HCT116 (cell line): ENCODE measurements at regions not wholly inside any gene's neighbourhood (a gene's known extent, or its start where the extent isn't known, plus 50 kb on each side); places are given as distances from the start of the nearest gene placed in this dataset.

Experiments
- ATAC-seq: fragments of 200-7000 bp; cut with Tn5 transposase; 2 replicates; pipeline ENCODE4 v1.9.1; 2020; ENCODE audit warnings: mild to moderate bottlenecking, moderate library complexity
- BruUV-seq: library from RNA; stranded (reverse); fragments of 400-500 nt; replicated peaks from 2 replicates; lab custom pipeline; 2021; lab: Mats Ljungman, UMichigan
- CTCF ChIA-PET: fragments of 300-600 bp; sonication (Branson Sonifier 250); formaldehyde crosslinking; loops from one replicate; lab custom pipeline; 2021; ENCODE audit warnings: antibody characterized with exemption; lab: Charles Lee
- POLR2A ChIA-PET: fragments of 300-600, 350-600 bp; sonication (Branson Sonifier 250); formaldehyde crosslinking; loops from one replicate; lab custom pipeline; 2021; ENCODE audit warnings: antibody characterized with exemption; lab: Charles Lee
- RAD21 ChIA-PET, 2 experiments: fragments of 300-600 bp; sonication (Branson Sonifier 250); formaldehyde crosslinking; loops; one replicate each; lab custom pipeline; 2023; ENCODE audit warnings: low total read pairs in 2 of 2; ENCODE audit not compliant: uncharacterized antibody in 2 of 2, unreplicated experiment in 2 of 2, low non-redundant PET in 1 of 2; lab: Charles Lee
- DNase-seq: peaks from one replicate; pipeline ENCODE4 v3.0.0-alpha.2; 2010; ENCODE audit warnings: low read depth, low spot score
- H2AFZ ChIP-seq: fragments of 200-600 bp; shearing (Covaris generic), sonication (generic); 2 replicates; pipeline ENCODE4 v1.6.1; 2017; ENCODE audit warnings: low read depth, mixed run types, mixed read lengths, antibody characterized with exemption, low read length; ENCODE audit not compliant: poor library complexity, severe bottlenecking
- H3K27ac ChIP-seq: 2 replicates; pipeline ENCODE4 v1.5.1; 2012; ENCODE audit warnings: low read depth, low read length
- H3K27me3 ChIP-seq: fragments of 200-600 bp; sonication (generic); 2 replicates; pipeline ENCODE4 v1.6.1; 2016; ENCODE audit warnings: mixed run types, low read length, mixed read lengths; ENCODE audit not compliant: insufficient read depth
- H3K36me3 ChIP-seq, 2 experiments: fragments of 200-500 bp in 1 of 2; fragments of 200-600 bp in 1 of 2; sonication (Bioruptor generic) in 1 of 2; sonication (generic) in 1 of 2; 2 replicates each; pipeline versions ENCODE4 v1.5.1 to v1.6.1; 2014 to 2016; ENCODE audit warnings: low read length in 2 of 2, inconsistent platforms in 1 of 2, mixed read lengths in 1 of 2, mixed run types in 1 of 2; ENCODE audit not compliant: insufficient read depth in 2 of 2, control insufficient read depth in 1 of 2
- H3K4me1 ChIP-seq, 2 experiments: fragments of 200-600 bp in 1 of 2; sonication (generic) in 1 of 2; 2 replicates each; pipeline versions ENCODE4 v1.5.1 to v1.6.1; 2012 to 2017; ENCODE audit warnings: low read length in 2 of 2, inconsistent platforms in 1 of 2, mild to moderate bottlenecking in 1 of 2, mixed read lengths in 1 of 2, mixed run types in 1 of 2, moderate library complexity in 1 of 2; ENCODE audit not compliant: insufficient read depth in 2 of 2, control insufficient read depth in 1 of 2
- H3K4me2 ChIP-seq: fragments of 200-600 bp; sonication (generic); 2 replicates; pipeline ENCODE4 v1.6.1; 2017; ENCODE audit warnings: mixed run types, low read length, mixed read lengths
- H3K4me3 ChIP-seq, 2 experiments: fragments of 200-600 bp in 1 of 2; sonication (generic) in 1 of 2; replicated peaks in 1 of 2; 2 replicates each; pipeline ENCODE4 v1.5.1; 2011 to 2016; ENCODE audit warnings: low read length in 2 of 2, control low read depth in 1 of 2, low read depth in 1 of 2, mild to moderate bottlenecking in 1 of 2, mixed read lengths in 1 of 2, mixed run types in 1 of 2
- H3K79me2 ChIP-seq: fragments of 200-600 bp; sonication (generic); 2 replicates; pipeline ENCODE4 v1.6.1; 2017; ENCODE audit warnings: mild to moderate bottlenecking, mixed run types, low read length, moderate library complexity, mixed read lengths; ENCODE audit not compliant: insufficient read depth
- H3K9ac ChIP-seq: fragments of 200-600 bp; sonication (generic); 2 replicates; pipeline ENCODE4 v1.6.1; 2016; ENCODE audit warnings: low read length, mixed read lengths
- H3K9me2 ChIP-seq: fragments of 200-600 bp; sonication (generic), shearing (Covaris generic); 2 replicates; pipeline ENCODE4 v1.6.1; 2017; ENCODE audit warnings: mixed run types, mild to moderate bottlenecking, moderate library complexity; ENCODE audit not compliant: insufficient read depth
- H3K9me3 ChIP-seq, 2 experiments: fragments of 200-500 bp in 1 of 2; fragments of 200-600 bp in 1 of 2; sonication (Bioruptor generic) in 1 of 2; sonication (generic) in 1 of 2; 2 replicates each; pipeline ENCODE4 v1.6.1; 2014 to 2017; ENCODE audit warnings: low read length in 2 of 2, mixed read lengths in 2 of 2, inconsistent platforms in 1 of 2, low read depth in 1 of 2, mild to moderate bottlenecking in 1 of 2, mixed run types in 1 of 2, moderate library complexity in 1 of 2; ENCODE audit not compliant: control insufficient read depth in 1 of 2, insufficient read depth in 1 of 2
- H4K20me1 ChIP-seq: fragments of 200-600 bp; sonication (generic), shearing (Covaris generic); 2 replicates; pipeline ENCODE4 v1.6.1; 2017; ENCODE audit warnings: mixed run types, mild to moderate bottlenecking, moderate library complexity; ENCODE audit not compliant: insufficient read depth
- ATF3 ChIP-seq: IDR thresholded peaks from 2 replicates; pipeline ENCODE4 v1.6.1; 2012
- CBX3 ChIP-seq: IDR thresholded peaks from 2 replicates; pipeline ENCODE4 v1.6.1; 2012; ENCODE audit warnings: low read depth
- CTCF ChIP-seq, 3 experiments: fragments of 200-600 bp in 1 of 3; sonication (generic) in 1 of 3; IDR thresholded peaks in 2 of 3; conservative IDR thresholded peaks in 1 of 3; 2 replicates each; pipeline ENCODE4 v1.5.1; 2012 to 2017; ENCODE audit warnings: low read depth in 2 of 3, low read length in 2 of 3, antibody characterized with exemption in 1 of 3, borderline replicate concordance in 1 of 3, control low read depth in 1 of 3, mild to moderate bottlenecking in 1 of 3, mixed read lengths in 1 of 3, mixed run types in 1 of 3, moderate library complexity in 1 of 3; ENCODE audit not compliant: insufficient read depth in 1 of 3
- EGR1 ChIP-seq: IDR thresholded peaks from 2 replicates; pipeline ENCODE4 v1.6.1; 2012; ENCODE audit warnings: low read depth
- ELF1 ChIP-seq: IDR thresholded peaks from 2 replicates; pipeline ENCODE4 v1.6.1; 2012; ENCODE audit warnings: low read depth, borderline replicate concordance
- EZH2 ChIP-seq: fragments of 200-600 bp; sonication (generic); IDR thresholded peaks from 2 replicates; pipeline ENCODE4 v1.6.1; 2017; ENCODE audit warnings: antibody characterized with exemption, mixed run types
- JUND ChIP-seq: IDR thresholded peaks from 2 replicates; pipeline ENCODE4 v1.6.1; 2012
- POLR2A ChIP-seq: IDR thresholded peaks from 2 replicates; pipeline ENCODE4 v1.7.0; 2011; ENCODE audit warnings: borderline replicate concordance; ENCODE audit not compliant: insufficient read depth, insufficient read length; ENCODE audit errors: extremely low read depth
- POLR2AphosphoS5 ChIP-seq: IDR thresholded peaks from 2 replicates; pipeline ENCODE4 v1.6.1; 2011; ENCODE audit warnings: mild to moderate bottlenecking, low read depth, low read length, moderate library complexity
- SIN3A ChIP-seq: IDR thresholded peaks from 2 replicates; pipeline ENCODE4 v1.6.1; 2012; ENCODE audit warnings: low read depth
- SP1 ChIP-seq: IDR thresholded peaks from 2 replicates; pipeline ENCODE4 v1.6.1; 2012; ENCODE audit warnings: low read depth
- SRF ChIP-seq: IDR thresholded peaks from 2 replicates; pipeline ENCODE4 v1.6.1; 2012; ENCODE audit warnings: low read depth
- YY1 ChIP-seq: IDR thresholded peaks from 2 replicates; pipeline ENCODE4 v1.6.1; 2011; ENCODE audit warnings: low read length, low read depth, moderate library complexity, mild to moderate bottlenecking; ENCODE audit not compliant: insufficient replicate concordance; ENCODE audit errors: extremely low read depth
- ZFX ChIP-seq: fragments of 450-650 bp; IDR thresholded peaks from 2 replicates; pipeline ENCODE4 v1.6.1; 2017
- ZNF274 ChIP-seq: fragments of 200-500 bp; sonication (Bioruptor generic); IDR thresholded peaks from 2 replicates; pipeline ENCODE4 v1.6.1; 2014; ENCODE audit warnings: mild to moderate bottlenecking, low read depth, low read length, inconsistent platforms
- intact Hi-C: fragments of 100-400 bp; cut with micrococcal nuclease; formaldehyde crosslinking; loops from 2 replicates; pipeline ENCODE4 v1.10.0; 2022
- TF ChIP-seq, protein P1 (sequence below): IDR thresholded peaks from 2 replicates; pipeline ENCODE4 v1.6.1; 2012

DNA sequence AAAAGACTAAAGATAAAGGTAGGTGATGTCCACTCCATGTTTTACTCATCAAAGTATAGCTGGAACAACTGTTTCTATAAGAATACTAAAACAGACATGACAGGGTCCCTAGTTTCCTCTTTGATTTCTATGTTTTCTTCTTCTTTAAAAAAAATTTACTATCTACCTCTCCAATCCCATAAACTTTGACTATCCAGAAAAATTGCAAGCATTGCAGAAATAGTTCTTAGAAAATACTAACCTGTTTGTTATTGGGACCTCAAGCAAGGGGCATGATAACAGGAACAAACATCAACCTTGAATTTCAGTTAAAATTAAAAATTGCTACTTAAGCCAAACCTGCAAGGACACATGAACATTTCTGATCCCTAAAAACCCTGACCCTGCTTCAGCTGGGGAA, 1226.5 kb downstream of the C4orf33 start (continued):
- no peak for TF ChIP-seq EZH2
- no peak for TF ChIP-seq SP1
- TF ChIP-seq CBX3, result no peak
- no peak for TF ChIP-seq ATF3
- TF ChIP-seq POLR2A, result no peak

GRCh38 chr4:130329036-130329435, 1233.1 kb downstream of the C4orf33 start:
- intact Hi-C loops, result no loop called here
- H3K9ac ChIP-seq, result no peak overlapping the region
- no peaks in the 10 kb centered on the region for H3K27me3 ChIP-seq
- ChIA-PET CTCF (no interaction called here), POLR2A (no interaction called here), RAD21 (no interaction called here)
- H3K4me2 ChIP-seq, result no peak overlapping the region
- H3K27ac ChIP-seq, result no peak overlapping the region
- H3K9me3 ChIP-seq, result no peaks in the 10 kb centered on the region
- no peaks in the 10 kb centered on the region for H4K20me1 ChIP-seq
- no peaks in the 10 kb centered on the region for H3K9me2 ChIP-seq
- DNase-seq (no peak), ATAC-seq (no peak)
- H2AFZ ChIP-seq, result no peak overlapping the region
- no peaks in the 10 kb centered on the region for H3K36me3 ChIP-seq
- no peak overlapping the region for H3K4me3 ChIP-seq
- BruUV-seq, result no TSS peak
- no peak for TF ChIP-seq YY1
- no peak for TF ChIP-seq ZFX
- TF ChIP-seq ELF1, result no peak
- no peak for TF ChIP-seq EGR1
- TF ChIP-seq POLR2A, result no peak
- TF ChIP-seq JUND, result no peak
- no peak for TF ChIP-seq EZH2
- TF ChIP-seq SIN3A, result no peak
- no peak for TF ChIP-seq ZNF274
- no peak for TF ChIP-seq CTCF (IDR thresholded peaks at IDR 0.05 in 2 of 3, conservative IDR thresholded peaks at IDR 0.05 in 1 of 3; ENCODE audit: borderline replicate concordance in 1 of 3, insufficient read depth in 1 of 3, low read depth in 2 of 3, low read length in 2 of 3)
- TF ChIP-seq, protein P1, sequence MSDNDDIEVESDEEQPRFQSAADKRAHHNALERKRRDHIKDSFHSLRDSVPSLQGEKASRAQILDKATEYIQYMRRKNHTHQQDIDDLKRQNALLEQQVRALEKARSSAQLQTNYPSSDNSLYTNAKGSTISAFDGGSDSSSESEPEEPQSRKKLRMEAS, result no peak
- no peak for TF ChIP-seq SRF
- no peak for TF ChIP-seq POLR2AphosphoS5
- no peak for TF ChIP-seq SP1
- TF ChIP-seq ATF3, result no peak
- no peaks in the 10 kb centered on the region for H3K4me1 ChIP-seq
- H3K79me2 ChIP-seq, result no peaks in the 10 kb centered on the region
